HG03460 (cell line): ENCODE measurements at regions not wholly inside any gene's neighbourhood (a gene's known extent, or its start where the extent isn't known, plus 50 kb on each side); places are given as distances from the start of the nearest gene placed in this dataset.

Experiments used
- ATAC-seq: cut with Tn5 transposase; IDR thresholded peaks from one replicate; pipeline ENCODE4 v1.9.1; 2021; ENCODE audit not compliant: unreplicated experiment

- no peak for ATAC-seq
These were observed 532.3 kb upstream of the PSMD7 start for GRCh38 chr16:73764321-73764720.

- ATAC-seq: no peak
These were observed 540.1 kb upstream of the PSMD7 start for GRCh38 chr16:73756289-73757178.

GRCh38 chr16:73753931-73754330 lies 542.7 kb upstream of the PSMD7 start:
- ATAC-seq: no peak

DNA sequence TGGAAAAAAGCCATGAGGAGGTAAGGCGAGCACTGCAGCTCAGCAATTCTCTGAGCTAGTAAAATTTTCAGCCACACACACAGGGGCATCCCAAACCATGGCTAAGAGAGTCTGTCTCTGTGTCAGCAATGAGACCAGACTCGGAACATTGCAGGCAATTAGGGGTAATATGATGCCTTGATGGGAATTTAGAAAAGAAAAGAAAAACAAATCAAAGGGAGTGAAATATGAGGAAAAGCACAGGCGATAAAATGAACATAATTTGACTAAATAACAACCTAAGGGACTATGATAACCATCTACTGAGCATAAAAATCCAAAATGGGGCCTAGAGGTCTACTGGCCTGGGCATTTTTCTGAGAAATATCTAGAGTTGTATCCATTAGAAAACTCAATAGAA lies 546.0 kb upstream of the PSMD7 start:
- no peak for ATAC-seq

- ATAC-seq: no peak
These were observed 549.3 kb upstream of the PSMD7 start for GRCh38 chr16:73747328-73747727.

- ATAC-seq: no peak
These were observed 550.1 kb upstream of the PSMD7 start for GRCh38 chr16:73746554-73746953.

DNA sequence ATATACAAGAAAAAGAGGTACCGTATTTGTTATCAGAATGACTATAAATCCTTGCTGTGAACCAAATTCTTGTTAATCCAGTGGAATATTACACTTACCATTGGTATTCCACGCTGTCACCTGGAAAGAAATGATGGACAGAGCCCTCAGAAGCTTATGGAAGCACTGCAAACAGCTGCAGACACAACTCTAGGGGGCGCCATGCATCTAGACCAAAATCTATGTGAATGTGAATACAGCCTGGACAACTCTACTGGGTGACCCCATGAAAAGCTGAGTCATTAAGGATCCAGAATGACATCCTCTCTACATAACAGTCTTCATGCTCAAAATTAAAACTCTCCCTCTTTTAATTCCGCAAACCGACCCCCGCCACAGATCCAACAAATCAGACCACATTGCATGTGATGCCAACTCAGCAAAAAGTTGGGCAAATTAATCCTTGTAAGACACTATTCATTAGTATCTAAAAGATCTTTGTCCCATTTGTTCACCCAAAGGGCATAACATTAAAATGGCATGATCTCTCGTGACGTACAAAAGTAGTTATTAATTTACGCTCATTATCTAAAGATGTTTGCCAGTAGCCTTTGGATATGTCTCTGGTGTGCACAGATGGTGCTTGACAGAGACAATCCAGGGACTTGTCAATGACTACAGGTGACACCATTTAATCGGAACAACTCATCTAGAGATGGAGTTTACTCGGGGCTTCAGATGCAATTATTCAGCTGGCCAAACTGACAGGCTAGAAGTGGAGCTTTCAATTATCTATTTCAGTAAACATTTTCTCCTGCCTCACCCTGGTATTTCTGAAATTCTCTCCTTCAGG lies 552.7 kb upstream of the PSMD7 start:
- no peak for ATAC-seq

- ATAC-seq: no peak
These were observed 557.4 kb upstream of the PSMD7 start for GRCh38 chr16:73739049-73739769.

GRCh38 chr16:73738266-73738665 lies 558.3 kb upstream of the PSMD7 start:
- ATAC-seq: no peak

DNA sequence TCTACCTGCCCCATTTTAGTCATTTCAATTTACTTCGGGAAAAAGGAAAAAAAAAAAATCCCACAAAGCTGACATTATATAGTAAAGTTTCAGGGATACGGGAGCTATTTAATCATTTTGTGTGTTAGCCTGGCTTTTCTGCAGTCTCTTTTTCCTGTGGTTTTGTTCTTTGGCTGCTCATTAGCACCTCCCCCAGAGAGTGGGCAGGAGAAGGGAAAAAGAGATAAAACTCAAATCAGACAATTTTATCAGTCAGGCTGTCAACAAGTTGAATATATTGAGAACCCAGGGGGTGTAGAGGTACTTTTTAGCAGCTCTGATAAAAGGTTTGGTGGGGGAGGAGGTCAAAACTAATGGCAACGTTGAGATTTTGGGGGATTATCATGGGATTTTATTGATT lies 559.0 kb upstream of the PSMD7 start:
- ATAC-seq: no peak

DNA sequence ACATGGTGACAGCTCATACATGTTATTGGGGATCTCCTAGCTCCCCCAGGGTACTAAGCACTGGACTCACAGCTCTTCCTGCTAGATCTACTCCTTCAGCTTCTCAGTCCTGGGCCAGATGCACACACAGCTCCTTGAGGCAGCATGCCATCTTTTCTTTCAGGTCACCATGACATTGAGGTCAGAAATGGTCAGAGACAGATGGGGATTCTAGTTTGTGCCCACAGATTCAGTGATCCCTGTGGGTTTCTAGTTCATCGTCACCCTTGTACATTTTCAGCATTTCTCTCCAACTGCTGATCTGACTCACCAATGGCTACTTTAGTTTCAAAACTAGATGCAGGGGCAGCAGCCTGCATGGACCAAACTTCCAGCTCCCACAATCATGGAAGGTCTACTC lies 560.7 kb upstream of the PSMD7 start:
- ATAC-seq: no peak

DNA sequence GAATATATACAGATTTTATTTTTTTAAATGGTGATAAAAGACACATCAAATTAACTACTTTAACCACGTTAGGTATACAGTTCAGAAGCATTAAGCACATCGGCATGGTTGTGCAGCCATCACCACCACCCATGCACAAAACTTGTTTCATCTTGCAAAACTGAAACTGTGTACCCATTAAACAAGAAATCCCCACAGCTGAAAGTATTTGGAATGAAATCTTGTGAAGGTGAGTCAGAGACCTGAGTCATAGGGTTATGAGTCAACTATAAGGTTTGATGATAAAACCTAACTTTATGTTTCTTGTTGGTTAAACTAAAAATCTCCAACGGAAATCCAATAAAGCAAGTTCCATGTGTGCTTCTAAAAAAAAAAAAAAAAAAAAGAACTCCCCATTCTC lies 561.6 kb upstream of the PSMD7 start:
- ATAC-seq: no peak

DNA sequence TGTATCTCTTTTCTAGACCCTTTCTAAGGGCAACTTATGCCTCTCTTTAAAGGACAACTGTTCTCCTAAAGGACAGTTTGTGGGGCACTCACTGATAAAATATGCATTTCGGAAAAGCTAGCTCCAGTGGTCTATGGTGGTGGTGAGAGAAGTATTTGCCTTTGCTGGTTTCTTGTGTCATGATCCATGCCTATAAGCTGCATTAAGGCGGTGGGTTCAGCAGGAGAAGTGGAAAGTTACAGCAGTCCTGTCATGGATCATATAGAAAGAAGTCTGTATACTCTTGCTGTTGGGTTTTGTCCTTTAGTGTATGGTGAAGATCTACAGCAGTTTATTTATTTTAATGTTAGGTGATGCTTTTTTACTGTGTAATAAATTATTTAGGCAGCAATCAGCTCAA lies 563.9 kb upstream of the PSMD7 start:
- ATAC-seq: no peak

DNA sequence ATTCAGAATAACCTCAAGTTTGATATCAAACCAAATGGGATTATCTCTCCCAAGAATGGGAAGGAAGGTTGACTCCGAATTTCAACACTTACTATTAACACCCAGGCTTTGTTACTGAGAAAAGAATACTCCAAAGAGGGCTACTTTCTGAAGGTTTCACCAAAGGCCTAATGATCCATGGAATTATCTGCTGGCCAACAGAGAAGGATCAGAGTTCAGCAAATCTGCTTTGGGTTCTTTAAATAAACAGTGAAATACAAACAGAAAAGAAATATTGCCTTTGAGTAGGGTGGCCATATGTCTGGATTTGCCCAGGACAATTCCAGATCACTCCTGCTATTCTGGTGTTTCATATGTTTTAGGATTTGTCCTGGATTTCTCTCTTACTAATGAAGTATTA lies 564.5 kb upstream of the PSMD7 start:
- ATAC-seq: no peak

DNA sequence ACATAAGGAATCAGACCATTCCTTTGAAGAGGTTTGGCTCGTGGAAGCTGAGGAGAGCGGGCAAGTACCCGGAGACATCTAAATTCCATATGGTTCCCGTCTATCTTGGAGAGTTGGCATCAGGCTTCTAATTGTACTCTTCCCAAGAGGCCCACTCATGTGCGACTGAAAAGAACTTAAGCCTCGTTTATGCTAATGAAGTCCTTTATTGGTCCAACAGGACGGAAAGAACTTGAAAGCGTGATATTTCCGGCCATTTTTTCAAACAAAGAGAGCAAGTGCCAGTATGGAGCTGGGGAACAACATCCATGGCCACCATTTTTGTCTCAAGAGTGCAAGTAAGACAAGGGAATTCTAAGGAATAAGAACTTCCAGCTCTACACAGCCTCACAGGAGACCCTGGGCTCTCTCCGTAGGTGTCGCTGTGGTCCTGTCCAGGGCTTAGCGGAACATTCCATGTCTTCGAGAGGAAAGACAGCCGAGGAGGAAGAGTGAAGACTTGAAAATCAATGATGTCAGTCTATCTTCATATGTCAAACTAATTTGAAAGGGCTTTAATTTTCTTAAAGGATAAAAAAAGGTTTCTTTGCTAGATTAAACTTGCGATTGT lies 566.0 kb upstream of the PSMD7 start:
- no peak for ATAC-seq

- ATAC-seq: no peak
These were observed 571.5 kb upstream of the PSMD7 start for GRCh38 chr16:73725156-73725555.

DNA sequence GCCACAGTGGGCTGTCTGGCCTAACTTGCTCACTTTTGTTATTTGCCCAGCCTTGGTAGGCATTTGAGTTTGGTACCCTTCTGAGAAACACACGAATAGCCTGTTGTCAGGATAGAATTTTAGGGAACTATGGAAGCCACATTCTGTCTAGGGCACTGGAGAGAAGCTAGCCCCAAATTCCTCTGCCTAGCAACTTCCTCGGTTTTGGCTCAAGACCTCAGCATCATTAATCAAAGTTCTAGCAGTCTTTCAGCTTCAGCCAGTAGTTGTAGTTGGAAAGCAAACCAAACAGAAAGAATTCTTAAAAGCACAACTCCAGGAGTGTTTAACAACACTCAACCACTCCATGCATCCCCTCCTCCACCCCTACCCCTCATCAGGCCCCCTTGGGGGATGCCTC lies 572.1 kb upstream of the PSMD7 start:
- ATAC-seq: no peak

DNA sequence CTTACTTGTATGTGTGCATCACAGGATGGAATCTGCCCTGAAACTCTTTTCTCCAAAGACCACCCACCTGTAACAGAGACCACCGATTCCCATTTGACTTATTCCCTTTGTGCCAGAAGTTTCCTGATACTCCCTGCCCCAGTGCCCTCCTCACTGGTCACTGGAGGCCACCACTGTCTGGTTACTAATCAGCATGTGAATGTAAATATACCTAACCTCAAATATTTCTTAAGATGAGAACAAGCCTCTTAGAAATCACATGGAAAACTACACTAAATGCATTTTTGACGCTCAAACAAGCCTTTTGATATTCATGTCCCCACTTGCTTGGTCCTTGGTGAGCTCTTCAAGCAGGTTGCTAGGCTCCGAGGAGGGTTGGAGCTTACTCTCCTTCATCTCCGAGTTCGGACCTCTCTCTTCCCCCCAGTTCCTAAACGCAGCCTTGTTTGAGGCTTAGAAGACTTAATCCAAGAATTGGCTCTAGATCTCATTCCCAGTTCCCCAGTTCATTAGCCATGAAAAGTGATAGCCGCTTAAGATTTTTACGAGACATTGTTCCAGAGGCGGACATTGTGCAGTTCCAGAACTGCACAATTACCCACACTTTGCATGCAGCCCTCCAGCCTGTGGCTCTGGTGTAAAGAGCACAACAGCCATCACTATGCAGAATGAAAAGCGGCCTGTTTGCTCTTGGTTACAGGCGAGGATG lies 579.2 kb upstream of the PSMD7 start:
- ATAC-seq: no peak

DNA sequence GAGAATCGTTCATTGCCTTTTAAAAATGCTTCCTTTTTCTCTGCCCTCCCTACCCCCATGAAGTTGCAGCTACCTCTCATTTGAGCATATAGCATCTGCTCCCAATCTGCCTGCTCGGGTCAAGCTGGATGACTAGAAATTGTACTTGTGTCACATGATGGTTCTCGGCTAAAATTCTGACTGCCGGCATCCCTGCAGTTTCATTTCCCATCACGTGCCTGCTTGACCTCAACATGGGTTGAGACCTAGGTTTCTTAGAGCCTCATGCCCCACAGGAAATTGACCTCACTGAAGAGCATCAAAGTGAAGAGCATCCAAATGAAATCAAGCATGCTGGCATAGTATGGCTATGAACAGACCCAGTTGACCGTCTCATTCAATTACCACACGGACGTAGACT lies 581.6 kb upstream of the PSMD7 start:
- no peak for ATAC-seq

DNA sequence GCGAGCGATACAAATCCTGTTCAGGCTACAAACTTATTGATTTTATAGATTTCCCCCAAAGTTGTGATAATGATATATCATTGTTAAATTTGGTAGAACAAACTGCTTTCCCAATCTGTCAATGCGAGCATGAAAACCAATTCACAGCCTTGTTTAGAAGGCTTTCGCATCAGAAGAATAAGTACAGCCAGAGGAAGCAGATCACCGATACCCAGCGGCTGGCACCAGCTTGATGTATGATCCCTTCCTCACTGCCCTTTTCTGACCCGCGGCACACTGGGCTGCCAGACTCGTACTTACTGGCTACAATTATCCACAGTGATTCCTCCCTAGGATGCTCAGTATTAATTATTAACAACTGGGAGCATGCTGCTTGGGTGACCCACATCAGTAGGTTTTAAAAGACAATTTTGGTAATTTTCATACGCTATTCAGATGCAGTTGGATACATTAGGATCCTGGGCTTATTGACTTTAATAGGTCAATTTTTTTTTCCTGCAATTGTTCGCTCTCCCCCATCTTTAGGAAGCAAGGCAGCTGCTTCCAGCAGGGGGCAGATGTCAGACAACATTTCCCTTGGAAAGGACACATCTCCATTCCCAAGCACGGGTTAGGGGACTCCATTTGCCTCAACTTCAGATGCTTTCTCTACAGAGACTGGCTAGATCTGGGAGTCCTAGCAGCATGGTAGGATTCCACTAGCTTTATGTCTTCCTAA lies 582.7 kb upstream of the PSMD7 start:
- ATAC-seq: no peak
